NCI-H2196 (cell line): ENCODE measurements at regions not wholly inside any gene's neighbourhood (a gene's known extent, or its start where the extent isn't known, plus 50 kb on each side); places are given as distances from the start of the nearest gene placed in this dataset.
"Not testable (repeated sequence)": the region's sequence is repeated elsewhere in the genome, so short reads cannot be mapped to it uniquely, and the experiment has no call there.

Experiments
- DNase-seq: peaks from one replicate; lab custom pipeline; 2025; ENCODE audit not compliant: unreplicated experiment; lab: John Stamatoyannopoulos, UW

DNA sequence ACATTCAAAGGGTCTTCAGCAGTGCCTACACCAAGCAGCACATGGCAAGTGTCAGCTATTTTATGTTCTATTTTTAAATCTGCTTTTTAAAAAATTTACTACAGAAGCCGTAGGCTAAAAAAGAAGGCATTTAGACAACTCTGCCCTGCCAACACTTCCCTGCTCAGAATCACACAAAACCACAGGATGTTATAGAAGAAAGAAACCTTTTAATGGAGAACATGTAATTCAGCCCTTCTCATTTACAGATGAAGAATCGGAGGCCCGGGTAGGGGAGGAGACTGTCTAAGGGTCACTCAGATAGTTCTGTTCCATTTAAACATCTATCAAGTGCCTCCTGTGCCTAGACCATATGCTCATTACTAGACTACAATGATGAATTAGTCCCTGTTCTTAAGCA, 171.8 kb upstream of the NTF3 start:
- DNase-seq, result no peak

DNA sequence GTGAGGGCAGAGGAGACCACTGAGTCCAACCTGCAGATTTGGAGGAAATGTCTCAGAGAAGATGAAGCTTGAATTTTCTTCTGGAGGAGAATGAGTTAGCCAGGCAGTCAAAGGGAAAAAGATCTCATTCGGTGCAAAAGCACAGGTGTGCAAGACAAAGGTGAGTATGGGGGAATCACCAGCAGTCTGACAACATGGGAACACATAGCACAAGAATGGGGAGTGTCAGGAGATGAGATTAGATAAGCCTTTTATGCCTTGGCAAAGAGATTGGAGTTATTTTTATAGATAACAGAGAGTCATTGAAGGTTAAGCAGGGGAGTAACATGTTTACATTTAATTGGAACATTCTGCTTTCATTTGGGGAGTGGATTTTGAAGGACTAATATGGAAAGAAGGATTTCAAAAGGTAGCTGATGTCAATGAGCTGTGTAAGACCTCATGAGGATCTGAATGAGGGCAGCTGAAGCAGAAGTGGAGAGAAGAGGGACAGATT, 171.3 kb upstream of the NTF3 start:
- no peak for DNase-seq

DNA sequence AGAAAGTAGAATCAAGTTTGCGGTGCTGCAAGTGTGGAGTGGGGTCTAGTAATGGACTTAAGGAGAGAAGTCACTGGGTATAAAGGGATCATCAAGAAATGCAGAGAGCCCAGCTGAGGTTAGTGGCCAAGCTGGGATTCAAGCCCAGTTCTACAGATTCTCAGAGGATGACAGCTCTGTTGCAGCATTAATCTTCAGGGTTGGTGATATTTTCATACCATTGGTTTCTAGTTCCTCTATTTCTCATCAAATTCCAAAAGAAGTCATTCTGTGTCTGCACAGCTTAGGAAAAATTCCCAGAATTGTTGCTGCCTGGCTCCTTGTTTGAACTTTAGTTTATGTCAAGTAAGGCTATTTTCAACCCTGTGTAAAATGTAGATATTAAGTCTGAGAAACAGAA, 169.5 kb upstream of the NTF3 start:
- no peak for DNase-seq

DNA sequence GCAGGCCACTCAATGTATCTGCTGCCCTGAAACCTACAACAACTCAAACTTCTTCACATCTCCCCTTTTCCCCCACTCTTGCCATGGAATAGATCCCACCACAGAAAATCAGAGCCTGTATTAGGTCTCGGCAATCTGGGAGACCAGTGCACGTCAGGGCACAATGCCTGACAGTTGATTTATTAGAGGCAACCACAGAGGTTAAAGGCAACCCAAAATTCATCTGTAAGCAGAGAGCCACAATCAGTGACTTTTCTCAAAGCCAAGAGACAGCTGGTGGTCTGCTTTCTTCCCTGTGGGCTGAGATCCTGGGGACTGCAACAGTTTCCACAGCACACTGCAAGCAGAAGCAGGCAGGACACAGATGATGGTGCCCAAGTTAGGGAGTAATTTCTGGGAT, 169.0 kb upstream of the NTF3 start:
- DNase-seq, result no peak

DNA sequence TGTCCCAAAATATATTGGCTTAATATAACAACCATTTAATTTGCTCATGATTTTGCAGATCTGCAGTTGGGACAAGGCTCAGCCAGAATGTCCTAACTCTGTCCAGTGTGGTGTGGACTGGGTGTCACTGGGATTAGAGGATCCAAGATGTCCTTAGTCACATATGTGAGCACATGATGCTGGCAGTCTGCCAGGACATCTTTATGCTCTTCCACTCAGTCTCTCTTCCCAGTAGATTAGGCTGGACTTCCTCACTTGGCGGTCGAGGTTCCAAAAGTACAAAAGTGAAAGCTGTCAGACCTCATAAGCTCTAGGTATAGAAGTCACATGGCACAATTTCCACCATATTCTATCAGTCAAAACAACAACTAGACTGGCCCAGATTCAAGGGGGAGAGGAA, 167.9 kb upstream of the NTF3 start:
- DNase-seq, result no peak

DNA sequence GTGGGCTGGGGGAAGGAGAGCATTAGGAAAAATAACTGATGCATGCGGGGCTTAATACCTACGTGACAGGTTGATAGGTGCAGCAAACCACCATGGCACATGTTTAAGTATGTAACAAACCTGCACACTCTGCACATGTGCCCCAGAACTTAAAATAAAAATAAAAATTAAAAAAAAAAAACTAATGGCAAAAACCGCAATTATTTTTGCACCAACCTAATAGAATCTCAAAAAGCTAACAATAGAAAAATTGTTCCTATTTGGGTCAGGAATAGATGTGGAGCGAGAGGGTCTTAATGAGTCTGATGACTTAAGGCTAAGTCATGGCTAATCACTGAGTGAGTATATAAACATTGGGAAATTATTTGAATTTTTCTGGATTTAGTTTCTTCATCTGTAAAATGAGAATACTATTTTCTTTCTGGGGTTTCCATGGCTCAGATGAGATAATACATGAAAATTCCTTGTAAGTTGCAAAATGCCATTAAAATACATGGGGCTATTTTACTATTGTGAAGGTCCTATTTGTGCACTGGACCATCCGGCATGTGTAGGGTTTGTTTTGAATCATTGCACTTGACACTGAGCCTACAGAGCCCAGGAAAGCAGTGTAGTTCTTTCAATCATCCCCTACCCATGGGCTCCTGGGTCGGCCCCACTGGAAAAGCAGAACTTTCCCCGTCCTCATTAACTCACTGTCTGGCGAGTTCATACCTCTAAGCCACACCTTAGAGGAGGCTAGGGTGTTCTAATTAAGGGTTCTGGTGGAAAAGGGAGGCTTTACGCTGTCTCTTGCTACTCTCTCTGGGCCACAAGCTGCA, 164.1 kb upstream of the NTF3 start:
- no peak for DNase-seq

DNA sequence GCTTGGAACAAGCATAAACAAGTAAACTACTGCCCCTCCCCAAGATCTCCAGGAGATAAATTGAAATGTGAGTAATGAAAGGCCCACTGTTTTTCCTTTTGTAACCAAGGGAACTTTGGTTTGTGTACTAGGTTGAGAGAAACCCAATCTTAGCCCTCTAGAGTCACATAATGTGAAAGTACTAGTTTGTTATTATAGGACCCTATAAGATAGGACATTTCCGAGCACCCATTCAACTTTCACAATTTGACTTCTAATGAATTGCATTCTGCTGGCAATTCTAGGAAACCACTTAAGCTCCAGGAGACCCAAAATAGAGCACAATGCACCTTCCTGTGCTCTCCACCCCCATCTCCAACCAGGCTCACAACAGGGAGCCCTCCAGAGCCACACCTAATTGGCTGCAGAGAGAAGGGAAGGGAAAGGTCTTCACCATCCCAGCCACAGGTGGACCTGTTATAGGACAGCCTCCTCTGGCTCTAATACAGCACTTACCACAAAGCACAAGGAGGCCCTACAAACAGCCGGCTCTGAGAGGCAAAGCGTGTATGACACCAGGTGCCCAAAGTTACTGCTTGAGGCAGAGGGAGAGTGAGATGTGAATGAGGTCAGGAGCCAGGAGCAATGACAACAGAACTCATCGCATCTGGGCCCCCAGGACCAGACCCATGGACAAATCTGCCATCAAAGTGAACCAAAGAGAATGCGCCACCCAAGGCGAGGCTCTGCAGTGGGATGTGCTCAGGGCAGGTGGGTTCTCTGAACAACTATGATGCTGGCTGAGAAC, 163.3 kb upstream of the NTF3 start:
- DNase-seq, result peak; percentile 63

DNA sequence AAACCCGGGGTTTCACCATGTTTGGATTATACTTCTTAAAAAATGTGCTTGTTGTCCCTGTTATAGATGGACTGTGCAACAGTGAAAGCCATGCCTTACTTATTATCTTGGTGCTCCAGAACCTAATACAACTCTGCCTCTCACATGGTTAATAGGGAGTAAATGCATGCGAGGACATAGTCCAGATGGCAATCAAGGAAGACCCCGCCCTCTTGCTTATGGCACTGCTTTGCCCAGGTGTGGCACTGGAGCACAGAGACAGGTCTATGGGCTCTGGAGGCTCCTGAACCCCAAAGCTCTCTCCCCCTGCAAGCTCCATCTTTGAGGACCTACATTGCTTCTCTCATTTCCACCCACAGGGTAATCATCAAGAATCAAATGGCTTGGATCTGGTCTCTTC, 162.1 kb upstream of the NTF3 start:
- no peak for DNase-seq

DNA sequence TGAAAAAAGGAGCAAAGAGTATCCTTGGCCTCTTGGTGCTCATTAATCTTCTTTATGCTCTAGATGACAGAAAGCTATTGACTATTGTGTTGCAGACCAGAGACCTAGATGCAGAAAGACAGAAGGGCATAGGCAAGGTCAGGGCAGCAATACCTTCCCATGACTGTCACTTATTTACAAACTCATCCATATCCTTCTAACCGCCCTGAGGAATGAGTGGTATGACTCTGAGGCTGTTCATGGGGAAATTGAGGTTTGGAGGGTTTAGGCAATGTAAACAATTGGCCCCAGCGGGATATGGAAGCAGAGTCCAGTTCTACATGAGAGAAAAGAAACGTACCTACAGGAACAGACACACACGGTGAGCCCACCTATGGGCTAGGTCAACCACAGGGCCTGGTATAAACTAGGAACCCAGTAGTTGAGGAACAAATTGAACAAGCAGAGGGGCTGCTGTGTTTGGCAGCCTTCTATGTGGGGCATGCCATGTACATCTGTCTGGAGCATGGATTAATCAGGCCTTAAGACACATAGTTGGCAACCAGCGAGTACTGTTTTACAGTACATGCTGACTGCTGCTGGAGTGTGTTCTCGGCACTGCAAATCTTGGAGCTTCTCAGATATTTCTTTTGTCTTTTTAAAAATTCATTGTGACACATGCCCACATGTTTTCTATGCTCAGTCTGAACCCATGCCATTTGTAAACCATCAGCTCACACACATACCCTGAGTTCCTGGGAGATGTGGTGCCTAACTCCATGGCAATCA, 159.7 kb upstream of the NTF3 start:
- DNase-seq, result no peak

DNA sequence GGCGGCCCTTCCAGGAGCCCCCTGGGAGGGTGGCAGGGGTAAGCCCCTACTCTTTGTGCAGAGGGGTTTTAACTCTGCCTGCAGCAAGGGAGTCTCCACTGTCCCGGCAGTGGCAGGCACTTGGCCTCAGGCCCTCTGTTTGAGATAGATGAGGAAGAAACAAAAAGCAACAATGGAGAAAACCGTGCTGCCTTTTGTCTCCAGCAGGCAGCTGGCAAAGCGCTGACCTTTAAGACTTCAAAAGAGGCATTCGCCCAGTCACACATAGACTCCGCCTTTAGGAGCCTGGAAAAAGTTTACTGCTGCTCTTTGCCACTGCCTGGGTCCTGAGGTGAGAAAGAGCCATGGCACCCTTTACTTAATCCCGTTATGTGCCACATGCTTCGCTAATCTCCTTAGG, 158.2 kb upstream of the NTF3 start:
- peak; percentile 9 for DNase-seq

DNA sequence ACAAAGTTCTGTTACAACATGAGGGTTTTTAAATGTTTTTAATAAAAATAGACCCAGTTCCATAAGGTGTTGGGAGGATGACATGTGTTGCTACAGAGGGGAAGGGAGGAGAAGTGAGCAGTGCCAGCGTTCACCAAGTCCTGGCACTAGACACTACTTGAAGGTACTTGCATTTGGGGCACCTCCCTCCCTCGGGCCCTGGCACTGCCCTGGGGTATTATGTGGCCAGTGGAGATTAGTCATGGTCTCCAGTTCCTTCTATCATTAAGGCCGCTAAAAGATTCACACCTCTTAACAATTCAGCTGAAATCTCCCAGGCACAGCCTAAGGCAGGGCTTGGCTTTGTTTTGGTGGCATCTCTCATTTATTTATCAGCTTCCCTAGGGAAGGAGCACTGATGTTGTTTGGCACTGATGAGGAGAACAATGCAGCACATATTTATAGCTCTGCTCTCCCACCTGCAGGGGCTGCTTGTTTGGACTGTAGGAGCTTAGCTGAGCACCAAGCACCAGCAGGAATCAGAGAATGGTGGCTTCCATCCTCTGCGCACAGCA, 155.5 kb upstream of the NTF3 start:
- DNase-seq, result peak; percentile 2

DNA sequence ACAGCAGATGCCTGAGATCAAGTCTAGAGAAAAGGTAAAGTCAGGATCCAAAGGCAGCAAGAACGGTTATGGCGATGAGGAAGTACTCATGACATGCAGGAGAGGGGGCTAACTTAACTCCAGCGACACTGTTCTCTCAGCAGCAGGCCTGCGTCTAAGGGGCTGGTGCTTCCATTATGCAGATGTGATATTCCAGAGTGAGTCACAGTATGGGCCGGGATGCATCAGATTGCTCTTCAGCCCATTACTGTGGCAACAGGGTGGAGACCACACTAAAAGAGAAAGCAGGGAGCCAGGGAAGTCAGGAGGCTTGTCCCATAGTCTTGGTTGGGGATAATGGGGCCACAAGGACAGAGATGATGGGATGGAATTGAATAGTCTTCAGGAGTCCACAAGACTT, 151.8 kb upstream of the NTF3 start:
- no peak for DNase-seq

DNA sequence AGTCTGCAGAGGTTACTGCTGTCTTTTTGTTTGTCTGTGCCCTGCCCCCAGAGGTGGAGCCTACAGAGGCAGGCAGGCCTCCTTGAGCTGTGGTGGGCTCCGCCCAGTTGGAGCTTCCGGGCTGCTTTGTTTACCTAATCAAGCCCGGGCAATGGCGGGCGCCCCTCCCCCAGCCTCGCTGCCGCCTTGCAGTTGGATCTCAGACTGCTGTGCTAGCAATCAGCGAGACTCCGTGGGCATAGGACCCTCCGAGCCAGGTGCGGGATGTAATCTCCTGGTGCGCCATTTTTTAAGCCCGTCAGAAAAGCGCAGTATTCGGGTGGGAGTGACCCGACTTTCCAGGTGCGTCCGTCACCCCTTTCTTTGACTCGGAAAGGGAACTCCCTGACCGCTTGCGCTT, 141.5 kb upstream of the NTF3 start:
- DNase-seq, result not testable (repeated sequence)

DNA sequence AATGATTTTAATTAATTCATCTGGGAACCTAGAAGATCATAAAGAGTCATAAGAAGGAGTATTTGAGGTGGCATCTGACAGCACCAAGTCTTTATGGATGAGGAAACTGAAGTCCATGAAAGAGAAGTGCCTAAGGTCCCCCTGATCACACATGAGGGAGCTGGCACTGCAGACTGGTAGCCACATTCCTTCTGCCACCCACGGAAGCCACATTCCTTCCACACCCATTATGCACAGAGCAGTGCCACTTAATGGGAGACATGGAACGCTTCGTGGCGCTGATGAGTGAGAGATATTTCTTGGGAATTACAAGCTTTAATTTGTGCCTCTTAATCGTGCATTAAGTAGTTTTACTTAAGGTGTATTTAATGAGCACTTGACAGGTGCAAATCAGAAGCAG, 139.3 kb upstream of the NTF3 start:
- no peak for DNase-seq

DNA sequence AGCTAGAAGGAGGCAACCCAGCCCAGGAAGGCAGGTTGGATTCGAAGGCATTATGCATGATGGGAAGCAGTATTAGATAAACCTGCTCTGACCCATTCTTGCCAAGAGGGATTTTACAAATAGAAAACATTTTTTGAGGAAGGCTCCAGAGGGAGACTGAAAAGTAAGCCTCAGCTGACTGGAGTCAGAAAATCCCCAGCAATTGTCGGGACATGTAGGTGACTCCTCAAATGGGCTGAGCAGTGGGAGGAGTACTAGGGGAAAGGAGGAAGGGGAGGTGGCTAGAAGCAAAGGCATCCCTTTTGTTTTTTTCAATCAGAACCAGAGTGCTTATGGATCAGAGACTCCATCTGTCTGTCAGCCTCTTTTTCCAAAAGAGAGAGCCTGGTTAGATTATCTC, 138.1 kb upstream of the NTF3 start:
- no peak for DNase-seq

DNA sequence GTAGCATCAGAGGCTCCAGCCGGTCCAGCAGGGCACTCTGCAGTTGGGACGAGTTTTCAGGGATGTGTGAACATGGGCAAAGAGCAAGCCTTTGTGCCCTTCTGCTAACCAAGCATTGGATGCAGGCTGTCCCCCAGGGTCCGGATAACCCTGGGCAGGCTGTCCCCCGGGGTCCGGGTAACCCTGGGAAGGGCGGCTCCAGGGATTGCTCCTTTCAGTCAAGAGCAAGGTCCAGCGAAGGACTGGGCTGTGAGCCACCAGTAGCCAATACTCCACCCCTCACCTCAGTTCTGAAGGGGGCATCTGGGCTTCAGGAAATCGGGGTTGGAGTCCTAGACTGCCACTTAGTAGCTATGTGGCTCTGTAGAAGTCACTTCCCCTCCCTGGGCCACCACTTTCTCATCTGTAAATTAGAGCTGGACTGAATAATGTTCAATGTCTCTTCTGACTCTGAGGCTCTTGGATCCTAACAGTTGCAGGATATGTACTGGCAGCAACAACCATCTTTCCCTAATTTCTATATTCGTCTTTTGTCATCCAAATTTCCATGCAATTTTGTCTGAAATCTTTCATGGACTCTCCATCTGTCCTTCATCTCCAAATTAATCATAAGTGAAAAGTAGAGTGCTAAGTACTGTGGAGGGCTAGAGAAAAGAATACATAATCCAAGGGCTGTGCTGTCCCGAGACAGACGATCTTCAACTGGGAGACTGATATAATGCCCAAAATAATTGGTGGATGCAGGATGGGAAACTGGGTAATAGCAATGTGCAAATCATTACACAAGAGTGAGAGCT, 137.4 kb upstream of the NTF3 start:
- no peak for DNase-seq

DNA sequence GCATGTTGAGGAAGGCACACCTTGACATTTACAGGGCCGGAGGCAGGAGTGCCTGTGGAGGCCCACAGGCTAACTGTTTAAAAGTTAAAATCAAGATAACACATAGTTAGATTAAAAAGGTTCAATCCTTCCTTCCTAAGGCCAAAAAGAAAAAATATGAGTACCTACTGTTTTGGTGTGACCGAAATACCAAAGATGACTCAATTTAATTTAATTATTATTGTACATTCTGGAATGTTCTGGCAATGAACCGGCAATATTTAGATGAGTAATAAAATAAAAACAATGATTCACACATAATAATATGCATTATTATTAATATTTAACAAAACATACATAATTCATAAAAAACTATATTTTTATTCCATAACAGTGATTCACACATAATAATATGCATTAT, 136.8 kb upstream of the NTF3 start:
- no peak for DNase-seq

DNA sequence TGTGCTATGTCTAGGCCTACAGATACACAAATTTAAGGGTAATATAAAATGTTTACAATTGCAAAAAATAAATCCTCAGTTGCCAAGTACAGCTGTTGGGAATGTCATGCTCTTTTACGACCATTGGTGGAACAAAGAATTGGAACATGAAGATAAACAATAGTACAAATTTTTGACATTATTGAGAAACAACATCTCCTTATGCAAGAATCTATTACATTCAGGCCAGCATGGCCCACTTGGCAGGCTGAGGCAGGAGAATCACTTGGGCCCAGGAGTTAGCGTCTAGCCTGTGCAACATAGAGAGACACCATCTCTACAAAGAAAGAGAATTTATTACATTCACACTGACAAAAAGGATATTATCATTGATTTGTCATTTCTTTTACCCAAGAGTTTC, 135.9 kb upstream of the NTF3 start:
- no peak for DNase-seq

DNA sequence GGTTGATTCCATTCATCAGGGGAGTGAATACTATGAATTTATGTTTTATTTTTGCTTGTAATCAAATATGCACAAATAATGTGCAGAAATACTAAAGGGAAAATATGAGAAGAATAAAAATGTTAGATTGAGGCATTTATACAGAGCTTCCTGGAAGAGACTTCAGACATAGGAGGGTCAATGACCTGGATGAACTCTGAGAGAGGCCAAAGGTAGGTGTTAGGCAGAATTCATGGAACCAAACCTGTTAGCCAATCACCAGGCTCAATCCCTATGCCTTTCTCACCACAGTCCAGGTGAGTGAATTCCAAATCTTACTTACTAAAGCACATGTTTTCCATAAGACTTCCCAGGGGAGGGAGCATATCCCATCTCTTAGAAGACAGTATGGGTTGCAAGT, 130.4 kb upstream of the NTF3 start:
- DNase-seq, result no peak

DNA sequence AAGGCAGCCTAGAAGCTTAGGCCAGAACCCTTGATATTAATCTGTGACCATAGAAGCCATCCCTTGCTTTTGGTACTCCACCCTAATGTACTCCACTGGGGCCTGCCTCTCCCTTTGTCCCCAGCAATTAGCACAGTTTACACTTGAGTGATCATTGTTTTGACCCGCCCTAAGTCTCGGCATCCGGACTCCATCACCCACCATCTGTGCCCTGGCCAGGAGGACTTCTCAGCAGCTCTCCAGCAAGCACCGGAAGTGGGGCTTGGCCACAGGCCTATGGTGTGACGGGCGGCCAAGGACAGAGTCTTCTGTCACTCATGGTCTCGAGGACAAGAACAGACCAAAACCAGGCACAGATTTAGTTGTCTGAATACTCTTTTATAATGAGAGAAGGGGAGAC, 126.5 kb upstream of the NTF3 start:
- DNase-seq, result no peak
